WERI-Rb-1 (cell line): ENCODE measurements at regions not wholly inside any gene's neighbourhood (a gene's known extent, or its start where the extent isn't known, plus 50 kb on each side); places are given as distances from the start of the nearest gene placed in this dataset.

Source experiments
- DNase-seq: peaks from one replicate; pipeline ENCODE4 v3.0.0-alpha.2; 2020
- H3K27ac ChIP-seq: fragments of 250-450 bp; sonication (Bioruptor Pico); 2 replicates; pipeline ENCODE4 v1.5.1; 2020; ENCODE audit warnings: mild to moderate bottlenecking, moderate library complexity
- H3K27me3 ChIP-seq: fragments of 250-450 bp; sonication (Bioruptor Pico); 2 replicates; pipeline ENCODE4 v1.5.1; 2021; ENCODE audit warnings: mild to moderate bottlenecking, low read depth, moderate library complexity; ENCODE audit not compliant: insufficient read depth, severe bottlenecking
- H3K36me3 ChIP-seq: fragments of 250-450 bp; sonication (Bioruptor Pico); 2 replicates; pipeline ENCODE4 v1.5.1; 2020; ENCODE audit warnings: mild to moderate bottlenecking, moderate library complexity
- H3K4me3 ChIP-seq: 2 replicates; pipeline ENCODE4 v1.5.1; 2011; ENCODE audit warnings: low read depth, mild to moderate bottlenecking, control low read depth, low read length
- H3K9me3 ChIP-seq: fragments of 250-450 bp; sonication (Bioruptor Pico); 2 replicates; pipeline ENCODE4 v1.5.1; 2021; ENCODE audit warnings: mild to moderate bottlenecking, moderate library complexity; ENCODE audit not compliant: severe bottlenecking
- TF ChIP-seq, protein P1 (sequence below): IDR thresholded peaks from 2 replicates; pipeline ENCODE4 v1.5.1; 2011; ENCODE audit warnings: low read depth, mild to moderate bottlenecking, control low read depth, inconsistent platforms, low read length

- Histone ChIP-seq H3K27ac (no peak overlapping the region), H3K9me3 (no peaks in the 10 kb centered on the region), H3K36me3 (no peaks in the 10 kb centered on the region), H3K4me3 (no peak overlapping the region), H3K27me3 (no peaks in the 10 kb centered on the region)
- TF ChIP-seq, protein P1, sequence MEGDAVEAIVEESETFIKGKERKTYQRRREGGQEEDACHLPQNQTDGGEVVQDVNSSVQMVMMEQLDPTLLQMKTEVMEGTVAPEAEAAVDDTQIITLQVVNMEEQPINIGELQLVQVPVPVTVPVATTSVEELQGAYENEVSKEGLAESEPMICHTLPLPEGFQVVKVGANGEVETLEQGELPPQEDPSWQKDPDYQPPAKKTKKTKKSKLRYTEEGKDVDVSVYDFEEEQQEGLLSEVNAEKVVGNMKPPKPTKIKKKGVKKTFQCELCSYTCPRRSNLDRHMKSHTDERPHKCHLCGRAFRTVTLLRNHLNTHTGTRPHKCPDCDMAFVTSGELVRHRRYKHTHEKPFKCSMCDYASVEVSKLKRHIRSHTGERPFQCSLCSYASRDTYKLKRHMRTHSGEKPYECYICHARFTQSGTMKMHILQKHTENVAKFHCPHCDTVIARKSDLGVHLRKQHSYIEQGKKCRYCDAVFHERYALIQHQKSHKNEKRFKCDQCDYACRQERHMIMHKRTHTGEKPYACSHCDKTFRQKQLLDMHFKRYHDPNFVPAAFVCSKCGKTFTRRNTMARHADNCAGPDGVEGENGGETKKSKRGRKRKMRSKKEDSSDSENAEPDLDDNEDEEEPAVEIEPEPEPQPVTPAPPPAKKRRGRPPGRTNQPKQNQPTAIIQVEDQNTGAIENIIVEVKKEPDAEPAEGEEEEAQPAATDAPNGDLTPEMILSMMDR, result no peak
- no peak for DNase-seq
Measured at GRCh38 chr10:33455029-33455428, 120.6 kb upstream of the NRP1 start.

GRCh38 chr10:33454554-33454953 is 120.1 kb upstream of the NRP1 start:
- Histone ChIP-seq H3K36me3 (no peaks in the 10 kb centered on the region), H3K4me3 (no peak overlapping the region), H3K27me3 (no peaks in the 10 kb centered on the region), H3K9me3 (no peaks in the 10 kb centered on the region), H3K27ac (no peak overlapping the region)
- no peak for DNase-seq
- TF ChIP-seq, protein P1, result no peak

- Histone ChIP-seq H3K27ac (no peak overlapping the region), H3K4me3 (no peak overlapping the region), H3K27me3 (no peaks in the 10 kb centered on the region), H3K9me3 (no peaks in the 10 kb centered on the region), H3K36me3 (no peaks in the 10 kb centered on the region)
- no peak for DNase-seq
- TF ChIP-seq, protein P1, result no peak
Measured at GRCh38 chr10:33453081-33454025, 118.9 kb upstream of the NRP1 start.

DNA sequence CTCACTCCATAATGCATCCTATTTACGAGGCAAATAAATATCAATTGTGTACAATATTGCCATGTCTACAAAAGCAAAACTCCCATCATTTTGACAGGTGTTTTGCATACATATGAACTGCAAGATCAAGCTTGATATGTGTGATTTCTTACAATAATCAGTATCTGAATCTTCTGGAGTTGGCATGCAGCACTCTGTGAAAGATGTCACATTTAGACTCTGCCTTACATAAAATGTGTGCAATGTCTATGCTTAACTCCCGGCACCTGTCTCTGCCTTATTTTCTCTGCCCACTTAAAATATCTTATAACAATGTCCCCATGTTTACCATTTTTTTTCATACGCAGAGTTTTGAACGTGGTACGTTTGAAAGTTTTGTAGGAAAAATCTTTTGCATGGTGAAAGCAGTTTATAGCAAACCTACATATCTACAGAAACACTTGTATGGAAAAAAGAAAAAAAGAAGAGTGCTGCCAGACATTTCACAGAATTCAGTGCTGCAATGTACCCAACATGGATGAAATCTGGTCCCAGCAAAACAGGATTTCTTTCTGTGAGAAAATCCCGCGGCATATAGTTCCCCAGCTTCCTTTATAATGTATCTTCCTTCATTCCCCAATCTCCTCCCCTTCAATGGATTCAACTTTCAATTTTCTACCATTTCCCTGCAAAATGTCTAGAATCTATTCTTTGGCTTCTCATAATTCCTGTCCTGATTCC is 114.1 kb upstream of the NRP1 start:
- H3K27me3 ChIP-seq, result no peaks in the 10 kb centered on the region
- no peak overlapping the region for H3K27ac ChIP-seq
- TF ChIP-seq, protein P1, result no peak
- no peak overlapping the region for H3K4me3 ChIP-seq
- H3K9me3 ChIP-seq, result no peaks in the 10 kb centered on the region
- no peaks in the 10 kb centered on the region for H3K36me3 ChIP-seq
- DNase-seq, result no peak

DNA sequence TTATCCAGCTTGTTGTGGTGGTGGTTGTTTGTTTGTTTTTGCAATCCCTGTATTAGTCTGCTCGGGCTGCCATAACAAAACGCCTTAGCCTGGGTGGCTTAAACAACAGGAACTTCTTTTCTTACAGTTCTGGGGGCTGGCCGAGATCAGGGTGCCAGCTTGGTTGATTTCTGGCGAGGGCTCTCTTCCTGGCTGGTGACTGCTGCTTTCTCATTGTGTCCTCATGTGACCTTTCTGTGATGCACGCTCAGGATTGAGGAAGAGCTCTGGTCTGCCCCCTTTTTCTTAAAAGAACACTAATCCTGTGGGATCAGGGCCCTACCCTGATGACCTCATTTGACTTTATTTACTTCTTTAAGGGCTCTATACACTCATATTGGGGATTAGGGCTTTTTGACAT is 107.1 kb upstream of the NRP1 start:
- no peak overlapping the region for H3K4me3 ChIP-seq
- H3K36me3 ChIP-seq, result no peaks in the 10 kb centered on the region

More for the DNA sequence above, 107.1 kb upstream of the NRP1 start:
- no peak for DNase-seq
- H3K27me3 ChIP-seq, result no peaks in the 10 kb centered on the region
- TF ChIP-seq, protein P1, result no peak
- H3K27ac ChIP-seq, result no peak overlapping the region
- no peaks in the 10 kb centered on the region for H3K9me3 ChIP-seq
